Kidney tubule cell (primary cell): ENCODE measurements at regions not wholly inside any gene's neighbourhood (a gene's known extent, or its start where the extent isn't known, plus 50 kb on each side); places are given as distances from the start of the nearest gene placed in this dataset.

Experiments
- DNase-seq: peaks from one replicate; pipeline ENCODE4 v3.0.0-alpha.2; 2018; ENCODE audit warnings: low spot score

DNA sequence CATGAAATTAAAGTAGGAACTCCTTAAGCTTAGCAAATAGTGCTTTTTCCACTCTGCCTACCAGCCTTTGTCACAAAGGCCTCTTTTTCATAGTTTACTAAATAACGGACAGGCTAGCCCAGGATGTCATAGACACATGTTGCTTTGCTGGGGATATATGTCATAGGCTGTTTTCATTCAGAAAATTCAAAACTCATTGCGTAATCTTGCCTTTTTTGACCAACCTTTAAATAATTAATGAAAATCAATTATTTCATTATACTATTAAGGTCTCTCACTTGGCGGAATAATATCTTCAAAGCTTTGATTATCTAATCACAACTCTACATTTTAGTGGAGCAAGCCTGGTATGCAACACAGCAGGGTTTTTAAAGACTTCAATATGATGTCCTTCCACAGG, 1245.7 kb upstream of the LRRTM1 start:
- DNase-seq = no peak

DNA sequence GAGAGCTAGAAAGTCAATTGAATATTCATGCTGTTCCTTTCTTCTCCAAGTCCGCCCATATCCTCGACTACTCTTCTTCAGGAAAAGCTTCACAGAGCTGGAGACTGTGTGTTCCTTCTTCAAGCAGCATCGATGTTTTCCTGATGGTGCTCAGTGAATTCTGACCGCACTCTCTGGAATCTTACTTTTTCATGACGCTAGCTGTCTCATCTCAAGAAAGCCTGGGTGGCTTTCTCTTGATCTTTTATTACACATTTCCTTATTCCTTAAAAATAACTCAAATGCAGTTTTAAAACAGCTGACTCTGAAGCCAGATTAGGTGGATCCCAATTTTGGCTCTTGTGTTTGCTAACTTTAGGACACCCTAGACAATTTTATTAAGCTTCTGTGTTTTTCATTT, 1245.1 kb upstream of the LRRTM1 start:
- no peak for DNase-seq

DNA sequence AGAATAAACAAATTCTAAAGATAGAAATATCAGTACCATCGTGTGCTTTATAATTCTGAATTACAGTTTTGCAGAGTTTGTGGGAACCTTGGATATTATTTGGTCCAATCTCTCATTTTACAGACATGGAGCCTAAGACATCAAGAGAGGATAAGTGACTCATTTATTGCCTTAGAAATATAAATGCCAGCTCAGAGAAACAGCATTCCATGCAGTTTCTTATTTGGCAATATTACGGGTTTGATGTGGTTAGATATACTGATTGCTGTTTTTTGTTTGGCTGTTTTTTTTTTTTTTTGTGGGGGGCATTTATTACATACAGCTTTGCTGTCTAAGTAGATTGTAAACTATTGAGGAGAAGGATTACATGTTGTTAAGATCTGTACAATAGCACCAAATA, 1241.1 kb upstream of the LRRTM1 start:
- no peak for DNase-seq

DNA sequence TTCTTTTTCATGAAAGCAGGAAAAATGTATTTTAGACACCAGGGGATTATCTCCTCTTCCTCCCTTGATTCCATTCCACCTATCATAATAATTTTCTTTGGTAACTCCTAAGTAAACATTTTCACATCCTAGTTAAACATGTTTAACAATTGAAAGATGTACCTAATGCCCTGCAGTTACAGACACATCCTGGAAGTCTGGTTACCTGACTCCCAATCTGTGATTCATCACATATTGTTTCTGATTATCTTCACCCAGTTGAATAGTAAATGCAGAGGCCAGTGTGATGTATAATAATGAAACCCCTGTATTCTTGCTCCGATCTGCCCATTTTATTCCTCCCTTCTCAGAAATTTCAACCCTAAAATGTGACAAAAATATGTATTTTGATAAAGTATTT, 1237.6 kb upstream of the LRRTM1 start:
- peak; percentile 7 for DNase-seq

DNA sequence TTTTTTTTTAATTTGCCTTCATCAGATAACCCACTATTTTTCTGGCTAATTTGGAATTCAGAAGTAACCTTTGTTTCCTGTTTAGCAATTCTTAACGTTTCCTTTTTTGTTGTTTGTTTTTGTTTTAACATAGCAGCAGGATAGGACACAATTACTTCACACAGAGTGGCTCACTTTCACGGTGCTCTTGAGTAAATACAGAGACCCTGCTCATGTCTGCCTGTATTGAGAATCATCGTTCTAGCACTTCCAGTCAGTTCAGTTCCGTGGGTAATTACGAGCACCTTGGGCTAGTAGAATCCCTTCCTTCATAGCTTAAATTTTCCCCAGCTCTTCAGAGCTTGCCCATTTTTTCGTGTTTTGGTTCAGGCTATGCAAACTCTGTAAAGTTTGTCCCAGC, 1225.4 kb upstream of the LRRTM1 start:
- no peak for DNase-seq

DNA sequence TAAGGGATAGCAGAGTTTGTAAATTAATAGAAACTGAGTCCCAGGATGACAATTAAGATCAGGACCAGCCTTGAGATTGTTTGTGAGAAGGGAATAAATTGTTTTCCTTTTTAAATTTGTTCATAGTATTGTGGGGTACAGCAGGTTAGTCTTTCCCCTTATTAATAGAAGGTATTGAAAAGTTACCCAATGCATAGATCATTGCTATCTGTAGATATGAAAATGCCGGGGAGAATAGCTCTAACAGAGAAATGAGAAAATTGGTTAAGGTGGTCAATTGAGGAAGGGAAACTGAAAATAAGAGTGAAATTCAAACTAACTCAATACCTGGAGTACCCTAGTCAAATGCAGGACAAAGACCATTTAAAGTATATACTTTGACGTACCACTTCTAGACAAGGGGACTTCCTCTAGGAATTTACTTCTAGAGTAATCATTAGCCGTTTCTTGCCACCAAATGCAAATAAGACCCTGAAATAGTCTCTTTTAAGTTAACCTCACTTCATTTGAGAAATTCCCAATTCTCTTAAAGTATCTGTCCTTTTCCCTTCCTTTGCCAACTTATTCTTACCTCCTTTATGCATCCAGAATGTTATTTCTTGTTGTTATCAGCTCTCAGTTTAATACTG, 1224.4 kb upstream of the LRRTM1 start:
- DNase-seq = no peak

DNA sequence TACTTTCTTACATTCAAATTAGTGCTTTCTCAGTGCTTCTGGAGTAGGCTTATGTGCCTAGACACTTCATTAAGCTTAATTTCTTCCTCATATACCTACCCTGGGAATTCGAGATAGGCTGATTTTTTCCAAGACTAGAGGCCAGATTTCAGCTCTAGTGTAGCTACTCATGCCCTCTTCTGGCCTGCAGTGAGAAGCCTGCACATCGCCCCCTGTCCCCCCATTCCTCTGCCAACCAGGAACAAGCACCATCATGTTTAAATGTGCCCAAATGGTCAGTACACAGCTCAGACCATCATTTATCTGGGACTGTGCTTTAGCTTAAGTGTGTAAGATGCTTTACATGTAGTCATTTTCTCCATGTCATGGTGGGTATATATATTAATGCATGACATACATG, 1218.8 kb upstream of the LRRTM1 start:
- no peak for DNase-seq

DNA sequence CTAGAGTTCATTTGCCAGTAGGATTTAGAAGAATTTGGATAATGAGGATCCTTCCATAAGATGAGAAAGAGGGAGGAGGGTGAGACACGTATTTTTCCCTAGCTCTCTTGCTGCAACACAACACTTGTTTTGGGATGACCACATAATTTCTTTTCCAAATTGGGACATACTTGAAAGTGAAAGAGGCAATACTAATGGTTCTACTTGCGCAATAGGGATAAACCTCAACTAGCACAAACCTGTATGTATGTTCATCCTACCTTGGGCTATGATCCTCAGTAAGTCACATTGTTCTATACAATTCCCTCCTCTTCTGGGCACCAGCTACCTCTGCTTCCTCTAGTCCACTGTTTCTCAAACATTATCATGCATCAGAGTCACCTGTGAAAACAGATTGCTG, 1208.8 kb upstream of the LRRTM1 start:
- no peak for DNase-seq

DNA sequence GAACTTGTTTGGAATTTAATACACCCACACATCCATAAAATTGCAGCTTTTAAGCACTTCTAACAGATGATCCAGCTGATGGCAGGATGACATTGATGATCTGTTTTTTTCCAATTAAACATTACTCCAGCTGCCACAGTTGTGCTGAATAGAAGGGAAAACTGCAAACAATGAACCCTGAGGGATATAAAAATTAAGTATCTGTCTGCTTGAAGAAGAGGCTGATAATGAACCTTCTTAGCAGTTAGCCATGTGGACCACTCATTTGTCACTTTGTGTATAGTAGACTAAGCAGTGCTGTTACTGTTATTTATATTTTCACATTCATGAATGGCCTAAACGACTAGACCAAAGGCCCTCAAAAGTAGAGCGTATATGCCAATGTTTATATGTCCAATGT, 1201.0 kb upstream of the LRRTM1 start:
- DNase-seq = no peak

DNA sequence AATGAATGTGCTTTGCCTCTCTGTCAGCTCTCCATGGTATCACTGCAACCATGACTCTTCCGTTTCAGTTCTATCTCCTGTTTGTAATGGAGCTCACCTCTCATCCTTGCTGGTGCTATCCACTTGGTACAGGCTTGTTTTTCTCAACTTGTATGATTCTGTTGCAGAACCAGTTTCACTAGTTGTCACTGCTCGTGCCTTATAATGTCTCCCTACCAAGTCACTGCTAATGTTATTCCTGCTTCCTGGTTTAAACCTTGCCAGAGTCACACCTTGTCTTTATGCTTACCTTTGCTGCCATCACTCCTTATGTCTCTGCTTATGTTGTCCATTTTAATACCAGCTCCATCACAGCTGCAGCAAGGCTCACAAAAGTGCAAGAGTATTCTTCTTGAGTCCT, 1191.0 kb upstream of the LRRTM1 start:
- DNase-seq = no peak

DNA sequence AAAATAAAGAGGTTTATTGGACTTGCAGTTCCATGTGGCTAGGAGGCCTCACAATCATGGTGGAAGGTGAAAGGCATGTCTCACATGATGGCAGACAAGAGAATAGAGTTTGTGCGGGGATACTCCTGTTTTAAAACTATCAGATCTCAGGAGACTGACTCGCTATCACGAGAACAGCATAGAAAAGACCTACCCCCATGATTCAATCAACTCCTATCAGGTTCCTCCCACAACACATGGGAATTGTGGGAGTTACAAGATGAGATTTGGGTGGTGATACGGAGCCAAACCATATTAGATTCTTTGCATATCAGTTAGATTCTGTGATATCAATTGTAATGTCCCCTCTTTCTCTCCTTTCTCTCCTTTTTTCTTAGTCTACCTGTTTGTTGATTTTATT, 1178.7 kb upstream of the LRRTM1 start:
- DNase-seq = no peak

DNA sequence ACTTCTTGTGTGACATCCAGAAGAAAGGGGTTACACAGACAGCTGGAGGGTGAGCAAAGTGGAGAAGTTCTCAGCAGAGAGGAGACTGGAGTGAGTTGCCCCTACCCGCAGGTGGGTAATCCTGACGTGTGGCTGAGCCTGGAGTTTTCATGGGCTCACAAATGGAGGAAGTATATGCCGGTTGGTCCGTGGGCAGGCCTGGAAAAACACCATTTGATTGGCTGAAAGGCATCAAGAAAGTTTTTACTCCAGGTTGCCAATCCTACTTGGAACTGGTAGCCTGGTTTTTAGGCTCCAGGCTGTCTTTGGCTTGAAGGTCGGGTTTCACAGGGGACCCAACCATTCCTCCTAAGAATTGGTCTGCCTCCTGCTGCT, 1177.4 kb upstream of the LRRTM1 start:
- no peak for DNase-seq

DNA sequence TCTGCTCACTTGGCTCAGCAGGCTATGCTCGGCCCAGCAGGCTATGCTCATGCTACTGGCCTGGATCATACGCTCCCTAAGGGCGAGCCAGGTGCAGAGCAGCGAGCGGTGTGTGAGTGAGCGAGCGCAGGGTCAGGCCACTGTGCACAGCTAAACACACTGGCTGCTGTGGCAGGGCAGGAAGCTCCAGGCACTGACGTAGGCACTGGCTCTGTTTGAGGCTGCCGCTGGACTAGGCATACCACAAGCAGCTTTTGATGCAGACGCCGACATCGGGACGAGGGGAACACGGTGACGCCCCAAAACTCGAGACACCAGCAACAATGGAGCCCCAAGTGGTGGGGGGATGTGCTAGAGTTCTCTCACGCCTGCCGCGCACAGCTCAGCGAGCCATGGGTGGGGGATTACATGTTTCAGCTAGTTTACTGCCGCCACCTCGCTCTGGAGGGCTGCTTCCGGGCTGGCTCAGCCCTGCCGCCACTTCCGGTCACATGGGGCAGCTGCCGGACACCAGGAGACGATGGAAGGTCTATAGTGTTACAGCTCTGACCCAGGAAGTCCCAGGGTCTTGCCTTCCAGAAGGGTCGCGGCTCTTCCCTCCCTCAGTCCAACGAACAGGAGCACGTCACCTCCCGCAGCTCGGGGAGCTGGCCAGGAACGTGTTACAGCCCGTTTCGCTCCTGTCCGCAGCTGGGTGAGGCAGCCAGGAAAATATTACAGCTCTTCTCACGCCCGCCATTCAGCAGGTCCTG, 1176.9 kb upstream of the LRRTM1 start:
- no peak for DNase-seq

DNA sequence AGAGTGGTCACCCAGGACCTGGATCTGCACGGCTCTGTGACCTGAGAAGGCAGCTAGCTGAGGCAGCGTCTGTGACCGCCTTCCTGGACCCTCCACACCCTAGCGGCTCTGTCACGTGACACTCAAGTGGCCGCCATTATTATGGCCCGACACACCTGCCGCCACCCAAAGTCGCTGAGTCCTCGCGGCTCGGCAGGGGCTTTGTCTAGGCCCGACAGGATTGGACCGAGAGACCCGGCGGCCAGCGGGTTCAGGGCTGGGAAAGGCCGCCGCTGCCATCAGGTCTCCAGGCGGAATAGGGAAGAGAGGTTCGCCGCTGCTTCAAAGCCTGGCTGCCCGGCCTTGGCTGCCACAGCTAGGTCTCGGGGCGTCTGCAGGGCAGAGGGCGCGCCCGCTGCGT, 1162.5 kb upstream of the LRRTM1 start:
- no peak for DNase-seq

DNA sequence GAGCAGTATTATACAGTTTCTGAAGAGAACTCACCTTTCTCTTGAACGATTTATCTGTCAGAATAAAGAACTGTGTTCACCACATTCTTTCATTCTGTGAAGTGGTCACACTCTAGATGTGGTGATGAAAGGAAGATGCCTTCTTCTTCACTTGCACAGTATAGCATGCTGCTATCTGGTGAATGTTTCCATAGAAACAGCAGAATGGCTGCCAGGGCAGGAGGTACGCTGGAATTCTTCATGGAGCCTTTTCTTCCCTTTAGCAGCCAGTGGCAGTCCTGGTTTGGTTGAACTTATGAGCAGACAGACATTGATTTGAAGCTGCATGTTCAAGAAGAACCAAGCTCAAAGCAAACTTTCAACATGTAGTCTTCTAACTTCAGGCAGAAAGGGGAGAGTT, 1157.9 kb upstream of the LRRTM1 start:
- no peak for DNase-seq

DNA sequence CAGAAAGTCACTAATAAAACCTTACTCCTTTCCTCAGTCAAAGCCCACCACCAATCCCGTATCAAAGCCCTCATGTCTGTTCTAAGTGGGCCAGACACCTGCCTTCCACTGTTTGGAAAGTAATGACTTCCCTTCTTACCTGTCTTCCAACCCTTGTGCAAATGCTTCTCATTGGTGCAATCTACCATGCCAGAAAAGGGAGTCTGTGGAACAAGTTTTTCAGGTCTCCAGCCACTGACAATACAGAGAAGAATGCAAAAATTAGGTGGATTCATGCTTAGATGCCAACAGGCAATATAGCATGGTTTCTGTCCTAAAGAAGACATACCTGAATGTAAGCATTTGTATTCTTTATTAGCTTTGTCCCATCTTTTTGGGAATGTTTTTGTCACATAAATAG, 1140.6 kb upstream of the LRRTM1 start:
- no peak for DNase-seq

DNA sequence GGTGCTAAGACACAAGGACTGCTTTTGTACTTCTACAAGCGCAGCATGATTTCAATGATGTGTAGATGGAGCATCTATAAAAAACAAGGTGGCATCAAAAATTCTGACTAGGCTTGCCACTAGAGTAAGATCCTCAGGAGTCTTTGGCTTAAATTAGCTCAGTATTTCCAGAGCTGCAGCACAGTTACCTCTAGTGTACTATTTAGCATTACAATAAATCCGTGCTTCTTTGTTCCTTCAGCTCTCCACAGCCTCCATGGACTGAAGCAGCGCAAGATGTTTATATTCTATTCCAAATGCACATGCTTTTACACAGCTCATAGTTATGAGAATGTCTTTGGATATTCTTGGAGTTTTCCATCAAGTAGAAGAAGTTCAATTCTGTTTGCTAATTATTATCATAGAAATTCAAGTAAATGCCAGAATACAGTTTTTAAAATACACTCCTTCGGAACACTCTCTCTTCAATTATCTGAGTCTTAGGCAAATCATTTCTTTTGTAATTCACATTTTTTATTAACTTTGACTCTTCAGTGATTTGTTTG, 1133.0 kb upstream of the LRRTM1 start:
- DNase-seq = no peak

DNA sequence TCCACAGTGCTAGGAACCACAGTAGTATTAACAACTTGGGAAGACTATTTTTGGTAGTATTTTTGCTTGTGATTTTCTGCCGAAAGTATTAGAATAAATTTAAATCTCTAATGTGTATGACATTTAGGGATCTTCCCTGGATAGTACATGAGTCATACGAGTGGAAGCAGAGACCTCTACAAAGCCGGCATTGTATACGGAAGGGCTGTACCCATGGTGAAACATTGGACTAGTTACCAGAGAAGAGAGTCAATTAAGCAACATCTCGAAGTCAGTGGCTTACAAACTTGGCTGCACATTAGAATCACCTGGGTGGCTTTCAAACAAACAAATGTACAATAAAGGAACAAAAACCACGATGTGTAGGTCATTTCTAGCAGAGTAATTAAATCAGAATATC, 1131.7 kb upstream of the LRRTM1 start:
- peak; percentile 57 for DNase-seq

DNA sequence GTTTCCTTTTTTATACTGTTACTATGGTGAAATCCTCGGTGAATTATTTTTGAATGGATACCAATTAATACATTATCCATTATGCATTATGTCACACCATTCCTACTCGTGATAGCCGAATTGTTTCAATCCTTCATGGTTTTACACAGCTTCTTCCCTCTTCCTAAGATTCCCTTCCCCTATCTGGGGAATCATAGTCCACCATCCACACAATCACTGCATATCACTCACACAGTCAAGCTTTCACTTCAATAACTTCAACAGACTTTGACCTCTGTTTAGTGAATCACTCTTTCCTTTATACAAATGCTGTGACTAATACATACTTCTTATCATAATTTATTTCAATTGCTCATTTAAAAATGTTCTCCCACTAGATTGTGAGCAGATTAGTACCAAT, 1108.1 kb upstream of the LRRTM1 start:
- DNase-seq = peak; percentile 87

DNA sequence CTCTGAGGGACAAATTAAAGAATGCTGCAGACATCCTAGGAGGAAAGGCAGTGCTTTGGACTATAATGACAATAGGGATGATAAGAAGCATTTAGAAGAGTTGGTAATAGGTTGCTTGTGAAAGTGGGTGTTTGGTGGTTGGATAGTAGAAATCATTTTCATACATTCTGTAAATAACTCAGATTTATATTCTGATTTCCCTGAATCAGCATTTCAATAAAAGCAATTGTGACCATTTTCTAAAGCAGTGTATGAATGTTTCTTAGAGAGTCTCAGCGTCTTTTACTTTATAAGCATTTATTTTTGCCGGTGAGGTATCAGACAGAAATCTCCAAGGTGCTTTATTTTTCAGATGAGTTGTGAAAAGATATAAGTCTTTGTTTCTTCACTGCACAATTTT, 1099.0 kb upstream of the LRRTM1 start:
- no peak for DNase-seq

DNA sequence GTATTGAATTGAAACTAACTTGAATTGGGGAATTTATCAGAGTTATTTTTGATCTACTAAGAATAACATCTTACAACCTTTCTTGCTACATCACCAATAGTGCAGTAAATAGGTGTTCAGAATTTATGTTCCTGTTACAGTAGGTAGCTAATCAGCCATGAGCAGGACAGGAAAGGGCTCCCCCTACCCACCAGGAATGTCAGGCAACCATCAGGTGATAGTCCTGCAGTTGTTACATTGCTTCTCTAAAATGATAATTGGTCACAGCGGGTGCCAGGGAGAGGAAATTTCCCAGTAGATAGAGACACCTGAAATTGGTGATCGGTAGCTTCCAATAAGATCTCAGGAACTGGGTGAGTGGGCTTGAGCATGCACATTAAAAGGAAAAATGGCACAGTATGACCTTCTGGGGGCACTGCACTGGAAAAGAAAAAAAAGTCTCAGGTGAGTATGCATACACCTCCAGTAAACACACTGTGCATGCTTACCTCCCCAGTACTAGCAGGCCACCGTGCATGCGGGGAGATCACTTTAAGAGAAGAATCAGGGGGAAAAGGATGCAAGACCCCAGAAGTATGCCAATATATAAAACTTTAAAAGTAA, 1092.0 kb upstream of the LRRTM1 start:
- DNase-seq = no peak

DNA sequence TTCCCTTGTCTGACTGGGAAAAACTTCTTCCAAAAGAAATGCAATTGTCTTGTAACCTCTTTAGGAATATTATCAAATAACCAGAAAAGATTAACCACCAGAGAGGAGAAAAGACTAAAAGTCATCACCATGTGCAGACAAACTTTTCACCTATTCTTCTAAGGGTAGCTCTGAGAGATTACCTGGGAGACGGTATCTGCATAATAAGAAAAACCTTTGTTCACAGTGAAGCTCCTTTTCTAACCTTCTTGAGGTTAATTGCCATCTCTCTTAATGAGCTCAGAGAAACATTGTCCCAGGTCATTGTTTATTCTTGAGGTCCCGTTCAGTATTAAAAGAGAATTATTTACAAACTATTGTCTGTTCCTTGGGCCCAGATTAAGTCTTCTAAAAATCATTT, 1091.2 kb upstream of the LRRTM1 start:
- DNase-seq = no peak

DNA sequence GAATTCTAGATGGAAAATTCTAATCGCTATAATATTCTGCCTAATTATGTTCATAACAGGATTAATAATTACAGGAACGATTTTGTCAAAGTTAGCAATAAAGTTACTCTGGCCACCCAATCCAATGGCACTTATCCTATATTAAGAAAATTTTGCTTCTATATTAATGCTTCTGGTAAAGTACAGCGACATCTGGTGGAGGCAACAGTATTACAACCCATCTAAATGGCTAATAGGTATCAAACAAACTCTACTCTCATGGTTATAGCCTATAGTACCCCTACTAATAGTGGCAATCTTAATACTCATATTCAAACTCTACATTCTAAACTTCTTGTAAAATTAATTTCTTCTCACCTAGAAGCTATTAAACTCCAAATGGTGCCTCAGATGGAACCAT, 1084.7 kb upstream of the LRRTM1 start:
- DNase-seq = no peak

DNA sequence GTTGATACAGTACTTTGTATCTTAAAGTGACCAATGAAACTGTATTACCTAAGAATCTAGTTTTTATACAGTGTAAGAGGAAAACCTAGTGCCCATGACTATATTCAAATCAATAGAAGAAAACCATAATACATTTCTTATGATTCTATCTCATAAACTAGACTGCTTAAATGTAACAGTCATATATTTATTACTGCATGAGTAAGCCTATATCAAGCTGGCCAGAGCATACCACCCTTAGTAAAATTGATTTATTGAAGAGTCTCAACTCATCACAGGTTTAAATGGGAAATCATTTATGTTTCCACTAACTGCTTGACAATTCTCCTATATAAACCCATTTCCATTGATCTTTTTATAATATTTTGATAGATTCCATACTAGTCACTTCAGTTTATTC, 1059.2 kb upstream of the LRRTM1 start:
- DNase-seq = no peak
